NCI-H748 treated with DMSO at 0.1 percent for 48 hours (cell line): ENCODE measurements at regions not wholly inside any gene's neighbourhood (a gene's known extent, or its start where the extent isn't known, plus 50 kb on each side); places are given as distances from the start of the nearest gene placed in this dataset.

ENCODE experiments used
- DNase-seq: peaks from one replicate; lab custom pipeline; 2025; lab: John Stamatoyannopoulos, UW

DNA sequence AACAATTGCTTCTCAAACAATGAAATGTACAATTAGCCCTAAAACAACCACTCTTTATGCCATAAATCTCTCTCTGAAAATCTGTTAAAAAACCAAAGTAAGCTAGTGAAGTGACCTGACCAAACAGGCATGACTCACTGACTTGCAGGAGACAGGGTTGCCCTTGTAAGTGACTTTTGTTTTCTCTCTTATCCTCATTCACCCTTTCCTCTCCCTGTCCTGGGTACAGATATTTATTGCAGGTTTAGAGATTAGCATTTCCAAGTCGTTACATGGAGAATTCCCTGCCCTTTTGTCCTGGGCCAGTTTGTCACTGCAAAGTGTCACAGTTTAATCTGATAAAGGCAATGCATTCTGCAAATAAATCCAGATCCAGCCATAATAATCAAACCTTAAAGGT, 484.2 kb downstream of the IRX1 start:
- no peak for DNase-seq

- DNase-seq, result no peak
Observed at GRCh38 chr5:4080370-4080769, 484.7 kb downstream of the IRX1 start.

DNA sequence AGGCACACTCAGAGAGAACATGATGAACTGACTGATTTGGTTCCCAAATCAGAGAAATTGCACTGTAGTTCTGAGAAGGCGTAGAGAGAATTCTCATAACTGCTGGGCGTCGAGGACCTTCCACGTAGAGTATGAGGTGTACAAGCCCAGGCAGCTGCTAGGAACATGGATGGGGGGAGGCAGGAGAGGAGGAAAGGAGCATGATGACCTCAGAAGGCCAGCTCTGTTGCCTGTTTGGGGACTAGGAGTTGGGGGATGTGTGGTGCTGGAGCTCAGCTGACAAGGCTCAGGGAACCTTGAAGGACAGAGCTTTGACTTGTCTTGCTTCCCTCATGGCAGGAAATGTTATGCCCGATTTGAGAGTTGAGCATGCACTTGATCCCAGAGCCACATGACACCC, 485.4 kb downstream of the IRX1 start:
- DNase-seq, result no peak

- no peak for DNase-seq
Observed at GRCh38 chr5:4081466-4081865, 485.8 kb downstream of the IRX1 start.

- no peak for DNase-seq
Observed at GRCh38 chr5:4082966-4083564, 487.4 kb downstream of the IRX1 start.

GRCh38 chr5:4083591-4084337, 488.1 kb downstream of the IRX1 start:
- no peak for DNase-seq

- DNase-seq, result no peak
Observed at GRCh38 chr5:4086081-4086480, 490.4 kb downstream of the IRX1 start.

GRCh38 chr5:4087110-4087509, 491.5 kb downstream of the IRX1 start:
- DNase-seq, result no peak

- no peak for DNase-seq
Observed at GRCh38 chr5:4089087-4089486, 493.5 kb downstream of the IRX1 start.

DNA sequence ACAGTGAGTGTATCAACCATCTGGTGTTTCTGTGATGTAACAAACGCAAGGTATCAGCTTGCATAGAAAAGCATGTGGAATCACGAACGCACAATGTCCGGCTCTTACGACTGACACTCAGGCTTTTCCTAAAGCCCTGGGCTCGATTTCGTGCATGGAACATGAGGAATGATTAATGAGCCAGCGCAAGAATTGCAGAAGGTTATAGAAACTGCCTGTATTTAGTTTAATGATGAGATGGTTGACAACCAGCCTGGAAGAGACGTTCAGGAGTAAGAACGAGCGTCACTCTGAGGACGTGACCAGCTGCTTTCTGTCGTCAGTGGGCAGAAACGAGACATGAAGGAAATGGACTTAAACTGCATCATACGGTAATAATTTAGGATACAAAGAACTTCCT, 497.6 kb downstream of the IRX1 start:
- DNase-seq, result no peak

DNA sequence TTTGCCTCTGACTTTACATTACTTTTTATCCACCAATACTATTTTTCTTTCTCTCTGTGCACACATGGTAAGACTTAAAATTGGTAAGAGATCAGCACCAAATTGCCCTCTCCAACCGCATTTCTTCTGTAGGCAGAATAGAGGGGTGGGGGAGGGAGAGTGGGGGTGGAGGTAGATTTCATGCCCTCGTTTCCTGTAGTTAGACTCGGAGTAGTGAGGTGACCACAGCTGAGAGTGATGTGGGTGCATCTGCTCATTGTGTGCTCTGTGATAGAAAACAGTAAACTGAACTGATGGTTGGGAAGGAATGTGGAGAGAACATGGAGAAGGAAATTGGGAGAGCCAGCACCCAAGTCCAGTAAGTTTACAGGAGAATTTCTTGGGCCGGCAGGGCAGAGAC, 498.3 kb downstream of the IRX1 start:
- DNase-seq, result no peak

DNA sequence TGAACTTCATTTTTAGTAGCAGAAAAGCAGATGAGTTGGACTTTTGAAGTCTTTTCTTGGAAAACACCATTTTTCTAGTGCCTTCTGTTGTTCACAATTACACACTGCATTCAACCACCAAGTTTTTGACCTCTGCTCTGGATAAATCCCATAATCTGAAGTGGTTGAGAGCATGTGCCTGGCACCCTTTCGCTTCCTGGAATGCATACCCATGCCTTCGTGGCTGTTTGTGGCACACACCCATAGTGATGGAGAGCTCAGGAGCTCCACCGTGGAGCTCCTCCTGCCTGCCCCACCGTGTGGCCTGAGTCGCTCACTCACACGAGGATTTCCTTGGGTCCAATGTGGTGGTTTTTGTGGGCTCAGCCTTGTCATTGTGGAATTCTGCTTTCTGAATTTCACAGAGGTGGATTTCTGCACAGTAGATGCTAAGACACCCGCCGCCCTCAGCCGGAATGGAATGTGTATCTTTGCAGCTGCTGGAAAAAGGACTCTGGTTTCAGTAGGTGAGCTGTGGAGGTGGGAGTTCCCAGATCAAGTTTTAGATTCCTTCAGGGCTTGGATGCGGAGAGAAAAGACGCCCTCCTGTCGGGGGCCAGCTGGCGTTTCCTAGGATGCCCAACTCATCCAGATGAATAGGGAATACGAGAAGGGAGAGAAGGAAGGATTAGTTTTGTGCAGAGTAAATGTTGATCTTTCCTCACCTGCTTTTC, 500.4 kb downstream of the IRX1 start:
- DNase-seq, result no peak

- DNase-seq, result no peak
Observed at GRCh38 chr5:4097199-4097598, 501.6 kb downstream of the IRX1 start.

- no peak for DNase-seq
Observed at GRCh38 chr5:4098226-4098625, 502.6 kb downstream of the IRX1 start.

GRCh38 chr5:4099386-4099785, 503.8 kb downstream of the IRX1 start:
- DNase-seq, result no peak

DNA sequence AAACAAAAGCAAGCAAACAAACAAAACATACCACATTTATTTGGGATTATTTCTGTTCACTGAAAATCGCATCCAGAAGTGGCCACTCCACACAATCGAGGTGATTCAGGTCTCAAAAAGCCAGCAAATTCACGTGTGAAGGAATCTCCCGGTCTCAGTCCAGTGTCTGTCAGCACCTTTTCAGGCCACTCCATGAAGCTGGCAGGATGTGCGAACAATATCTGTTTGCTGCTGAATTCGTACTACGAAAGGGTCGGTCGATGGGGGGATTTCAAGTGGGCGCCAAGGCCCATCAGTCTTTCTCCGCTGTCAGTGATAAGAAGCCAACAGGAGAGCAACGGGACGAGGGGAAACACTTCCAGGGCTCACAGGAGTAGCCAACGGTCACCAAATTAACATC, 505.1 kb downstream of the IRX1 start:
- DNase-seq, result no peak

GRCh38 chr5:4101189-4101588, 505.6 kb downstream of the IRX1 start:
- DNase-seq, result no peak

DNA sequence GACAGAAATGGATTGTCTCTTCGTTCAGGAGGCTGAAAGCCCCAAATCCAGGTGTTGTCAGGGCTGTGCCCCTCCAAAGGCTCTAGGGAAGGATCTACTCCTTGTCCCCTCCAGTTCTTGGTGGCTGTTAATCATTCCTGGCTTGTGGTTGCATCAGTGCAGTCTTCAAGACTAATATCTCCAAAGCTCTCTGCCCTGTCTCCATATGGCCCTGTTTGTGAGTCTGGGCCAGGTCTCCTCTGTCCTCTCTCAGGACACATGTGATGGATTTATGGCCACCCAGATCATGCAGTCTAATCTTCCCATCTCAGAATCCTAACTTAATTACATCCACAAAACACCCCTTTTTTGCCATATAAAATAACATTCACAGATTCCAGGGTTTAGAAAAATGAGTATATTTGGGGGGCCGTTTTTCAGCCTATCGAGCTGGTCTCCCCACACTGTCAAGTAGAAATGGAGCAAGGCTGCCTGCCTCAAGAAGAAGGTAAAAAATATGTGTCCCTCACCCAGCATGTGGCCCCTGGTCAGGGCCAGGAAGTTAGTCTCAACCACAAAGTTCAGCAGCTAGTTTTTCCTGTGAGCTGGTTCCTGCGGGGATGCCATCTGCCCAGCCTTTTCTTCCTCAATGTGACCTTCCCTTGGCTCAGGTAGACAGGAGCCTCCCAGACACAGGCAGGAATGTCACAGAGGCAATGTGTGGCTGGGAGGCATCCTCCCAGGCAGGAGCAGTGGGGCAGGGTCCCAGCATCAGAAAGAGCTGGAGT, 509.4 kb downstream of the IRX1 start:
- no peak for DNase-seq

- DNase-seq, result no peak
Observed at GRCh38 chr5:4108690-4109089, 513.1 kb downstream of the IRX1 start.

DNA sequence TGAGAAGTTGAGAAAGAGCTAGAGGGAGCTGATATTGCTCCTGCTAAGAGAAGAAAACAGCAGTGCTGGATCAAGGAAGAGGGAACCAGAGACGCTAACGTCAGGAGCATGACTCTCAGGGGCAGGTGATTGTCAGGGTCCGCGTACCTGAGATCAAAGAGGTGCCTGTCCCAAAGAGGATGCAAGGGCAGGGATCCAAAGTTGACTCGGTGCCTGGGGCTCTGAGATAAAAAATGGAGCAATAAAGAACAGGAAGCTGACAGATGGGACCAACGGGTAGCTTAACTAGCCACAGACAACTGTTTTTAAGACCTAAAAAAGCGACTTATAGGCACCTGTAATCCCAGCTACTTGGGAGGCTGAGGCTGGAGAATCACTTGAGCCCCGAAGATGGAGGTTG, 517.8 kb downstream of the IRX1 start:
- DNase-seq, result no peak

GRCh38 chr5:4113905-4114304, 518.3 kb downstream of the IRX1 start:
- DNase-seq, result no peak

DNA sequence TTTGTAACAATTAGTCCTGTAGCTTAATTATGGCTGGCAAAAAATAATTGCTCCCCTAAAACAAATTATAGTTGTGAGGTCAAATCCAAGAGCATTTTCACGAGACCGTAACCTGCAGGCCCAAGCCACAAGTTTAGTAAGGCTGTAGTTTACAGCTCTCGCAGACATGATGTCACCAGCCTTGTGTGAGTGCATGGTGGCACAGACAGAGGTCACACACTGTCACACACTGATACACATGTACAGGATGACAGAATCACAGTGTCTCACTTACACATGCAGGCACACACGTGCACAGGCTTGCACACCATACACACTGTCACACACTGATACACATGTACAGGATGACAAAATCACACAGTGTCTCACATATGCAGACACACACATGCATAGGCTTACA, 518.8 kb downstream of the IRX1 start:
- no peak for DNase-seq

GRCh38 chr5:4116834-4117233, 521.2 kb downstream of the IRX1 start:
- DNase-seq, result no peak
